Activated CD4-positive, CD25-positive, alpha-beta regulatory T cell treated with anti-CD3 and anti-CD28 coated beads, Interleukin-2, amount 50 U/mL, for 24 hours (primary cell): ENCODE measurements at regions not wholly inside any gene's neighbourhood (a gene's known extent, or its start where the extent isn't known, plus 50 kb on each side); places are given as distances from the start of the nearest gene placed in this dataset.

Source experiments
- ATAC-seq, 2 donors: fragments of 150-1000 bp; cut with Tn5 transposase; one replicate each; pipeline ENCODE4 v1.10.0; 2021; ENCODE audit warnings: mild to moderate bottlenecking in 1 of 2, moderate library complexity in 1 of 2

GRCh38 chr9:16158093-16158492 is 605.2 kb downstream of the CCDC171 start:
- ATAC-seq = no peak

DNA sequence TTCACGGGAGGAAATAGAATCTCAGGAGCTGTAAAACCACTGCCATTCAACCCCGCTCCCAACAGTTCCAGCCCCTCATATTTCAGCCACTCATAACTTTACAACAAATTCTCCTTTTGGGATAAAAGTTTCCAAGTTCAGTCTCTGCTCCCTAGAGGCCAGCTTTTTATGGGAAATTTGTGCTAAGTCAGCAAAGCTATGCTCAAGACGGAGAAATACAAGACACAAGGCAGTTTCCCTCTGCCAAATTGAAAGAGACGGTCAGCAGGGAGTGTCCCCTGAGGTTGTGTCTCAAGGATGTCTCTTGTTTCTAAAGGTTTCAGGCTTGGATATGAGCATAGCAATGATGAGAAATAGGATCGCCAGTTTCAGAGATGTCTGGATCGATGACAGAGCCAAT is 608.6 kb downstream of the CCDC171 start:
- ATAC-seq = no peak

- no peak for ATAC-seq
Measured at GRCh38 chr9:16170119-16170518, 617.3 kb downstream of the CCDC171 start.

DNA sequence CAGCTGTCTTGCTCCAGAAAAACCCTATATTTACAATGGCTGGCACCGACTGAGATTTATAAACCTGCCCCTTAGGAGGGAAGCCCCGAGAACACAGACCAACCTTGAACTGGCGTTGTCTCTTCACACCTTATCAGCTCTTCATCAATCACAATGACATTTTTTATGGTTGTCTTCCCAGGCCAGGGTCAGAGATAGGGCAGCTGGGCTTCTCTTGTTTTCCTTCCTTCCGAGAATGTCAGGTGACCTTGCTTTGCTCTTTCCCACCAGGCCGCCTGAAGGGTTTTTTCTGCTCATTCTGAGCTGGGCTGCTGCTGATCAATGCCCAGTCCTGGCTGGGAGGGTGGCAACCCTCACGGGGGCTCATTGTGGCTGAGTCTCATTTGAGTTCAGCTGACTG is 619.1 kb downstream of the CCDC171 start:
- no peak for ATAC-seq

DNA sequence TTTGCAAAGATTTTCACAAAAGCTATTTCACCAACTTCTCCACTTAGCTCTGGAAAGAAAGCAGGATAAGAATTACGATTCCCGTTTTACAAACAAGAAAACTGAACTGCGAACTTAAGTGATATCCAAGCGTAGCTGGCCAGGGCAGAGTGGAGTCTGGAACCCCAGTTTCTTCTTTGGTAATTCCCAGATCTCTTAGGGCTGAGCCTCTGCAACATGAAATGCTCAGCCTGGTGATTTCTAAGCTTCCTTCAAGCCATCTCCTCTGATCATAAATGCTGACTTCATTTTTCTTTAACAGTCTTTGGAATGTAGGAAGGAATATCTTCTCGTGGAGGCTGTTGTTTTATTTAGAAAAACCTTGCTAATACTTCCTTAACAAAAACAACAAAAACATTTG is 620.0 kb downstream of the CCDC171 start:
- no peak for ATAC-seq

DNA sequence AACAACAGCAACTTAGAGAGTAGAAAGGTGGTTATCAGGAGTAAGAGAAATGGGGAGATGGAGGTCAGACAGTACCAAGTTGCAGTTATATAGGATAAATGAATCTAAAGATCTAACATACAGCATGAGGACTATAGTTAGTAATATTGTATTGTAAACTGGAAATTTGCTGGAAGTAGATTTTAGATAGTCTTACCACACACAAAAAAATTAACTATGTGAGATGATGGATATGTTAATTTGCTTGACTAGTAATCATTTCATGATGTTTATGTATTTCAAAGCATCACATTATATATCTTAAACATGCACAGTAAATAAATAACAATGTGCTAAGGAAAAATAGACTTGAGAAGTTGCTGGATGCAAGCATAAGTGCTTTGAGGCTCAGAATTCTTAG is 622.1 kb downstream of the CCDC171 start:
- ATAC-seq = no peak

GRCh38 chr9:16175461-16175860 is 622.6 kb downstream of the CCDC171 start:
- ATAC-seq = no peak

DNA sequence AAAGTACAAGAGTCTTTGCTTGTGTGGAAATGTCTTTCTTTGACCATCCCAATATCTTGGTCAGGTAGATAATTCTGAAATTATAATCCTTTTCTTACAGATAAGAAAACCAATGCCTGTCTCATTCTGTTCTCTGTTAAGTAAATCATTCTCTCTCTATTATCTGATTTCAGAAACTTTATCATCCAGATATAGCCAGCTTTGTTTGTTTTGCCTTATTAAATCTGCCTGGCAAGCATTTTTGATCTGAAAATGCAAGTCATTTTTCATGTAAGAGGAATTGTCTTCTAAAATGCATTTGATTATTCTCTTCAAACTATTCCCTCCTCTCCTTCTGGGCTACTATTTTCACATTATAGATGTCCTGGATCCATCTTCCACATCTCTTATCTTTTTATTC is 625.5 kb downstream of the CCDC171 start:
- ATAC-seq = no peak

GRCh38 chr9:16179566-16179965 is 626.7 kb downstream of the CCDC171 start:
- ATAC-seq = peak; percentile 78 to 89

- no peak for ATAC-seq
Measured at GRCh38 chr9:16180091-16180490, 627.2 kb downstream of the CCDC171 start.

GRCh38 chr9:16180546-16180945 is 627.7 kb downstream of the CCDC171 start:
- no peak for ATAC-seq

DNA sequence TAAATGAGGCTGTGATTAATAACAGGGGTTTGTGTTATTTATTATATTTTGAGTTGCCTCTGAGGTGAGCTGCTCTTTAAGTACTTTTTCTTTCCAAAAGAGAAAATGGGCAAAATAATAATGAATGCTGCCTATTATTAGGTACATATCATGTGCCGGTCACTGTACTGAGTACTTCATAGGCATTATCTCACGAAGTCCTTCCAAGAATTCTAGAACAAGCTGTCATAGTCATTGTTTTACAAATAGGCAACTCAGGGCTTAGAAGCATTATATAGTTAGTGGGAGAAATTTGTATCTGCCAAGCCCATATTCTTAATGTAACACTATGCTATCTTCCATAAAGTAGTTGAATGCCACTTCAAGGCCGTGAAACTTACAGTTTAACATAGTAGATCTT is 628.7 kb downstream of the CCDC171 start:
- ATAC-seq = no peak

DNA sequence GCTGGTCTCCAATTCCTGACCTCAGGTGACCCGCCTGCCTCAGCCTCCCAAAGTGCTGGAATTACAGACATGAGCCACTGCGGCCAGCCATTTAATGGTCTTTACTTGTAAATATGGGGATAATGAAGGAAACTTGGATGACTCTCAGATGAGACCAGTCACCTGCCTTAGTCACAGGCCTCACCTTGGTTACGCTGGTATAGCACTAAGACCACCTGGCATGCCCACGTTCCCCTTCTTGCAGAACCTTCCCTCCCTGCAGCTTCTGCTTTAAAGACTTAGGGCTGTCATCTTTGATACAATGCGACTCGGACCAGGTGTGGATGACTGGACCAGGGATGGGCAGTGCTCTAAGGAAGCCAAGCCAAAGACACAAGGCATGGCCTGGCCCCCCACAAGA is 629.9 kb downstream of the CCDC171 start:
- no peak for ATAC-seq

GRCh38 chr9:16184964-16185646 is 632.3 kb downstream of the CCDC171 start:
- no peak for ATAC-seq

- no peak for ATAC-seq
Measured at GRCh38 chr9:16191191-16191590, 638.3 kb downstream of the CCDC171 start.

DNA sequence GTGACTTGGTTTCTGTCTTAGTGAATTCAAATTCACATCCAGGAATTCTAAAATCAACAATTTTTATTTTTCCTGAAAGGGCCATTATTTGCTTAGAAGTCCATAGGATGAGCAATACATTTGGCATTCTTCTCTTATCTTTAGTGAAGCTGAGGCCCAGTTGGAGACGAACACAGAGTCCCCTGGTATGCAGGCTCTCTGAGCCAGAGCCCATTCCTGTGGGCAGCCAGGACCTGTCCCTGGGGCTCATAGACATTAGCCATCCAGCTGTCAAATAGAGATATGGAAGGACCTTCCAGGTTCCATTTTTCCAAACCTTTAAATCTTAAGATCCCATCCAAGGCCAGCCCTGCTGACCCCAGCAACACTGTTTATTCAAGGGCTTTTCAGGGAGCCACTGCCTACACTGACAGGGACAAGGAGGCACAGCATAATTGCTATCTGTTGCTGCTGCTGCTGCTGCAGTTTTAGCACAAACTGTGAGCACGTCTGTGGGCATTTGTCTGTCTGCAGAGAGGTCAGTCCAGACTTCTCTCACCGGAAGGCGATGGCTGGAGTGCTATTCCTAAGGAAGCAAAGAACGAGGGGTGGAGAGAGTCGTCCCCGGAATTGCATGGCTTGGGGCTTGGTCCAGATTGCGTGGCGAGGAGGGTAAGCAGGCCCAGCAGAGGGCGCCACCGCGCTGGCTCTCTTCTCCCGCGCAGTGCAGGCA is 639.0 kb downstream of the CCDC171 start:
- ATAC-seq = no peak

- no peak for ATAC-seq
Measured at GRCh38 chr9:16192403-16193017, 639.7 kb downstream of the CCDC171 start.

- no peak for ATAC-seq
Measured at GRCh38 chr9:16193066-16193465, 640.2 kb downstream of the CCDC171 start.

DNA sequence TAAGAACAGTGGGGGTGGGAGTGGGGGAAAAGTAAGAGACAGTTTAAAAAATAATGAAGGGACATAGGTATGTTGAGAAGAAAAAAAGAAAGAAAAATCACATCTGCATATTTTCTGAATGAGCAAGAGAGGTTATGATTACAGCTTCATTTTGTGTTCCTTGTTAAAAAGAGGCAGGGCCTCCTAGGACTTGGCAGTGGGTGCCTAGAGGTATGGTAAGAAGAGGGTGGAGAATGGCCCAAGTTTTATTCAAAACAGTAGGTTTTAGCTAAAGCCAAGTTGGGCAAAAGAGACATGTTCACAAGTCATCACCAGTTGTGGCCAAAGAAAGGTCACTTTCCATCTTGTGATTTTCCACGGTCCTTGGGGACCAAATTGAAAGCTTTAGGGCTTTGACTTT is 643.4 kb downstream of the CCDC171 start:
- no peak for ATAC-seq

GRCh38 chr9:16197578-16198370 is 644.9 kb downstream of the CCDC171 start:
- ATAC-seq = no peak

DNA sequence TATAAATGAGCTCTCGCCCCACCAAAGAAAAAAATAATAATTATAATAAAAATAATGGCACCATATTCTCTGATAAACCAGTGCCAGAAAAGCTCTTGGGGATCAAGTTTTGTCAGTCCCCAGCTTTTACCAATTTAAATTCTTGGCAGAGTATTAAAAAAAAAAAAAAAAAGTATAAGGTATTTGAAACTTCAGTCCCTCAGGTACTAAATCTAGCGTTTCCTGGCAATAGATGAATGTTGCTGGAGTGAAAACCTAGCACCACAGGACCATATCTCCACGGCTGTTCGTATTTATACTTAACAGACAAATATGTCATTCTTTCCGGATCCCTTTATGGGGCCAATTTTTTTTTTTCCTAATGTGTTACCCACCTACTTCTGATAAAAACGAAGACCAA is 646.2 kb downstream of the CCDC171 start:
- ATAC-seq = no peak

DNA sequence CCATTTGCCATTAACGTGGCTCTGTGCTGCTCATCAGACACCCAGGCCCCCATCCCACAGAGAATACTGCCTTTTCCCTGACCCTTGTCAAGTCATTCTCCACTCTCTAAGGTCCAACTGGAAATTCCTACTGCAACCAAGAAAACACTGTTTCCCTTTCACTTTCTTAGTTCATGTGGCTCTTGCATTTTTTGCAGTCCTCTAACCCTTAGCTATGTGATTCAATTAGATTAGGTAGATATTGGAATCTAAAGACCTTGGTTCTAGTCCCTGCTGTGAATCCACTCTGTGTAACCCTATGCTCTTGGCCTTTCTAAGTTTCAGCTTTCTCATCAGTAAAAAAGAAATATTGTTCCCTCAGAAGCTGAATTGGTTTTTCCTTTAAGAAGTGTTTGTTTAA is 649.4 kb downstream of the CCDC171 start:
- ATAC-seq = no peak
